Mammary epithelial cell (primary cell): ENCODE measurements at regions not wholly inside any gene's neighbourhood (a gene's known extent, or its start where the extent isn't known, plus 50 kb on each side); places are given as distances from the start of the nearest gene placed in this dataset.

Source experiments
- CTCF ChIP-seq, 2 donors: IDR thresholded peaks in 1 of 2; conservative IDR thresholded peaks in 1 of 2; 2 replicates each; pipeline ENCODE4 v1.5.1; 2011 to 2012; ENCODE audit warnings: inconsistent platforms in 2 of 2, low read length in 2 of 2, mild to moderate bottlenecking in 2 of 2, control low read depth in 1 of 2, low read depth in 1 of 2; ENCODE audit not compliant: insufficient read depth in 1 of 2; ENCODE audit errors: extremely low read depth in 1 of 2
- EZH2 ChIP-seq: IDR thresholded peaks from 2 replicates; pipeline ENCODE4 v1.6.1; 2012; ENCODE audit warnings: low read length, inconsistent platforms, borderline replicate concordance

GRCh38 chr15:62889734-62890505, 152.6 kb upstream of the TPM1 start:
- TF ChIP-seq EZH2 (no peak), CTCF (conservative IDR thresholded peaks at IDR 0.05 in 1 of 2, IDR thresholded peaks at IDR 0.05 in 1 of 2; ENCODE audit: extremely low read depth in 1 of 2, insufficient read depth in 1 of 2, low read depth in 1 of 2, low read length in 2 of 2) (no peak)
